DMS53 treated with DMSO at 0.1 percent for 48 hours (cell line): ENCODE measurements at regions not wholly inside any gene's neighbourhood (a gene's known extent, or its start where the extent isn't known, plus 50 kb on each side); places are given as distances from the start of the nearest gene placed in this dataset.
"Not testable (repeated sequence)": the region's sequence is repeated elsewhere in the genome, so short reads cannot be mapped to it uniquely, and the experiment has no call there.

Experiments
- DNase-seq: peaks from one replicate; lab custom pipeline; 2025; ENCODE audit not compliant: unreplicated experiment; lab: John Stamatoyannopoulos, UW

DNA sequence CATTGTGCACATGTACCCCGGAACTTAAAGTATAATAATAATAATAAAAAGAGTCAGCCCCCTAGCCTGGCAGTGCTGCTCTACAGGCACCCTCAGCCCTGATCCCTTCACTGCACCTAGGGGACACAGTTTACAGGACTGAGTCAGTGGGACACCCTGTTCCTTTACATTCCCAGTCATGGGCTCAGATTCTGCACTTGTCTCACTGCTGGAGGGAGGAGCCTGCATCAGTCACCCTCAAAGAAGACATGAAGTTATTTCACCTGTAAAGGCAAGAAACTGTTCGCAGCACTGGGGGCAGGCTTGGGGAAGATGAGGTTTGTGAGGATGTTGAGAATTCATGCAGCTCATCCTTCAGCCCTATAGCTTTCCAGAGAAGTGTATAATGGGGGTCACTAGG, 50.7 kb upstream of the VPREB1 start:
- DNase-seq = no peak

DNA sequence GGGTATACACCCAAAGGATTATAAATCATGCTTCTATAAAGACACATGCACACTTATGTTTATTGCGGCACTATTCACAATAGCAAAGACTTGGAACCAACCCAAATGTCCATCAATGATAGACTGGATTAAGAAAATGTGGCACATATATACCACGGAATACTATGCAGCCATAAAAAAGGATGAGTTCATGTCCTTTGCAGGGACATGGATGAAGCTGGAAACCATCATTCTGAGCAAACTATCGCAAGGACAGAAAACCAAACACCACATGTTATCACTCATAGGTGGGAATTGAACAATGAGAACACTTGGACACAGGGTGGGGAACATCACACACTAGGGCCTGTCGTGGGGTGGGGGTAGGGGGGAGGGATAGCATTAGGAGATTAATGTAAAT, 51.1 kb upstream of the VPREB1 start:
- not testable (repeated sequence) for DNase-seq

DNA sequence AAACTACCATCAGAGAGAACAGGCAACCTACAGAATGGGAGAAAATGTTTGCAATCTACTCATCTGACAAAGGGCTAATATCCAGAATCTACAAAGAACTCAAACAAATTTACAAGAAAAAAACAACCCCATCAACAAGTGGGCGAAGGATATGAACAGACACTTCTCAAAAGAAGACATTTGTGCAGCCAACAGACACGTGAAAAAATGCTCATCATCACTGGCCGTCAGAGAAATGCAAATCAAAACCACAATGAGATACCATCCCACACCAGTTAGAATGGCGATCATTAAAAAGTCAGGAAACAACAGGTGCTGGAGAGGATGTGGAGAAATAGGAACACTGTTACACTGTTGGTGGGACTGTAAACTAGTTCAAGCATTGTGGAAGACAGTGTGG, 51.6 kb upstream of the VPREB1 start:
- DNase-seq = not testable (repeated sequence)

DNA sequence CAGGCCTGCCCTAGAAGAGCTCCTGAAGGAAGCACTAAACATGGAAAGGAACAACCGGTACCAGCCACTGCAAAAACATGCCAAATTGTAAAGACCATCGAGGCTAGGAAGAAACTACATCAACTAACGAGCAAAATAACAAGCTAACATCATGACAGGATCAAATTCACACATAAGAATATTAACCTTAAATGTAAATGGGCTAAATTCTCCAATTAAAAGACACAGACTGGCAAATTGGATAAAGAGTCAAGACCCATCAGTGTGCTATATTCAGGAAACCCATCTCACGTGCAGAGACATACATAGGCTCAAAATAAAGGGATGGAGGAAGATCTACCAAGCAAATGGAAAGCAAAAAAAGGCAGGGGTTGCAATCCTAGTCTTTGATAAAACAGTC, 54.8 kb upstream of the VPREB1 start:
- DNase-seq = not testable (repeated sequence)

- DNase-seq = not testable (repeated sequence)
These were observed 56.7 kb upstream of the VPREB1 start for GRCh38 chr22:22187863-22188262.

- no peak for DNase-seq
These were observed 57.3 kb upstream of the VPREB1 start for GRCh38 chr22:22187299-22187698.

DNA sequence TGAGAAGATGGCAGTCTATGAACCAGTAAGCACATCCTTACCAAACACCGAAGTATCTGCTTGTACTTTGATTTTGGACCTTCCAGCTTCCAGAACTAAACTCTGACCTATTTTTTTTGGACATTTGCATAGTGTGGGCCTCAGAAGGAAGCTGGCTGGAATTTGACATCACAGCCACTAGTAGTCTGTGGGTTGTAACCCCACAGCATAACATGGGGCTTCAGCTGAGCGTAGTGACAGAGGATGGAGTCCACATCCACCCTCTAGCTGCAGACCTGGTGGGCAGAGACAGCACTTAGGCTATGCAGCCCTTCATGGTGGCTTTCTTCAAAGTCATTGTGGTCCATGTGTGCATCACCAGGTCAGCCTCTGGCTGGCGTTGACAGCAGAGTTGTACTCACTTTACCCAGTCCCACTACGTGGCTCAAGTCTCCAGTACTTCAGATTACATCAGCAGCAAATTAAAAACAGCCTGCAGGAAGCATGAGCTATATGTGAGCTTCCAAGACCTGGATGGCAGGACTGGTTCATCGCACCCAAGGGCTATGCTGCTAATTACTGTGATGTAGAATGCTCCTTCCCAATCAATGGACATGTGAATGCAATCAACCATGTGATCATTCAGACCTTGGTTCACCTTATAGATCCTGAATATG, 58.6 kb upstream of the VPREB1 start:
- no peak for DNase-seq

DNA sequence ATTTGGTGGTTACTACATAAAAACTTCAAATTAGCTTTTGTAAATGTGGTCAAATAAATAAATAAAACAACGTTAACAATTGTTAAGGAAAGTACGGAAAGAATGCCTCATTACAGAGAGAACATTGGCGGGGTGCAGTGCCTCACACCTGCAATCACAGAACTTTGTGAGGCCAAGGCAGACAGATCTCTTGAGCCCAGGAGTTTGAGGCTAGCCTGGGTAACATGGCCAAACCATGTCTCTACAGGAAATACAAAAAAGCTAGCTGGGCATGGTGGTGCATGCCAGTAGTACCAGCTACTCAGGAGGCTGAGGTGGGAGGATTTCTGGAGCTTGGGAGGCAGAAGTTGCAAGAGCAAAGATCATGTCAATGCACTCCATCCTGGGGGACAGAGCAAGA, 59.4 kb upstream of the VPREB1 start:
- DNase-seq = no peak

DNA sequence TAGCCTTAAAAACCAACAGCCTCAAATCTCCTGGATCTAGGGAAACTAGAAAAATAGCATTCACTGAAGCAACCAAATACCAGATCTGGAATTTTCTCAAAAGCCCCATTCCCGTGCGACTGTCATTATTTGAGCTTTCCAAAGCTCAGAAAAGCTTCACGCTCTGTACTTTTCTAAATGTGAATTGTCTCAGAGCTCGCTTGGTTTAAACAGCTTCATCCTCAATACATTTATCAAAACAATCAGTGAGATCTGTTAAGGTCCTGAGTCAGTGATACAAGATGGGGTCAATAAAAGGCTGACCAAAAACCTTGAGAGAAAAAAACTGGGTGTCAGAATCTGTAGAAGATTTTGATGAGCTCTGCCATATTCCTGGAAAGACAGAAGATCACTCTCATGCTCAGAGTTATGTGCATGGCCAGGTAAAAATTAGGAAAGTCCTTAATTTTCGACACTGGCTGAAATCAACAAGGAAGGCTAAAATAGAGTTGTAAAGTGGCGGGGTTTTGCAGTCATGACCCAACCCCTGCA, 60.2 kb upstream of the VPREB1 start:
- no peak for DNase-seq

GRCh38 chr22:22182990-22183264, 61.7 kb upstream of the VPREB1 start:
- no peak for DNase-seq

GRCh38 chr22:22182218-22182989, 62.2 kb upstream of the VPREB1 start:
- DNase-seq = no peak

GRCh38 chr22:22181341-22181850, 63.2 kb upstream of the VPREB1 start:
- DNase-seq = peak; percentile 80

DNA sequence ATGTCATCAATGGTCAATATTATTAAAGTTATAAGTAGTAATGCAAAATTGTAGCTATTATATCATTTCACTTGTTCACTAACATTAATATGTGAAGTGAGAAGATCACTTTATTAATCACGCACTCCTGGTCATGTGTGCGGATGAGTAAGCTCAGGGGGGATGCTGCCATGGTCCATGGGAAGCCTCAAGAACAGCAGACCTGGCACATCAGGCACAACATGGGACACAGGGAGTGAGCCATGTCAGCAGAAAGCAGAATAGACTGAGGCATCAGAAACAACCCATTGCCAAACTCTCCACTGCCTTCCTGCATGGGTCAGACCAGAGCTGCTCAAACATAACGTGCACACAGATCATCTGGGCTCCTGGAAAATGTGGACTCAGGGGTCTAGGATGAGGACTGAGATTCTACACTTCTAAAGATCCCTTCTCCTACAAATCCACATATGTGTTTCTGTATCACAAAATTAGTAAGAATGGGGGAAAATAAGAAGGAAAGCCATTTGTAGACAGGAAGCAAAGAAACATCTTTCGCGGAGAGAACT, 63.8 kb upstream of the VPREB1 start:
- peak; percentile 50 for DNase-seq

- no peak for DNase-seq
These were observed 64.7 kb upstream of the VPREB1 start for GRCh38 chr22:22179858-22180257.

DNA sequence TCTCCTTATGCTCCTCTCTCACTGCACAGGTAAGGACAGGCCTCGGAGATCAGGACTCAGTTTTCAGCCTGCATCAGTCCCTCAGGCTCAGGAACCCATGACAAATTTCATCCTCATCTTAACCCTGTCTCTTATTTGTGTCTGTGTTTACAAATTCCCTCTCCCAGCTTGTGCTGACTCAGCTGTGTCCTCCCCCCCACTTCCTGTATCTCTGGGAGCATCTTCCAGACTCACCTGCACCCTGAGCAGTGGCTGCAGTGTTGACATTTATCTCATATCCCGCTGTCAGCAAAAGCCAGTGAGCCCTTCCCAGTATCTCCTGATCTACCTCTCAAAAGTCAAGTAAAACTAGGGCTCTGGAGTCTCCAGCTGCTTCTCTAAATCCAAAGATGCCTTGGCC, 65.6 kb upstream of the VPREB1 start:
- peak; percentile 14 for DNase-seq

- DNase-seq = no peak
These were observed 66.1 kb upstream of the VPREB1 start for GRCh38 chr22:22178355-22178965.

- no peak for DNase-seq
These were observed 67.5 kb upstream of the VPREB1 start for GRCh38 chr22:22176929-22177616.

DNA sequence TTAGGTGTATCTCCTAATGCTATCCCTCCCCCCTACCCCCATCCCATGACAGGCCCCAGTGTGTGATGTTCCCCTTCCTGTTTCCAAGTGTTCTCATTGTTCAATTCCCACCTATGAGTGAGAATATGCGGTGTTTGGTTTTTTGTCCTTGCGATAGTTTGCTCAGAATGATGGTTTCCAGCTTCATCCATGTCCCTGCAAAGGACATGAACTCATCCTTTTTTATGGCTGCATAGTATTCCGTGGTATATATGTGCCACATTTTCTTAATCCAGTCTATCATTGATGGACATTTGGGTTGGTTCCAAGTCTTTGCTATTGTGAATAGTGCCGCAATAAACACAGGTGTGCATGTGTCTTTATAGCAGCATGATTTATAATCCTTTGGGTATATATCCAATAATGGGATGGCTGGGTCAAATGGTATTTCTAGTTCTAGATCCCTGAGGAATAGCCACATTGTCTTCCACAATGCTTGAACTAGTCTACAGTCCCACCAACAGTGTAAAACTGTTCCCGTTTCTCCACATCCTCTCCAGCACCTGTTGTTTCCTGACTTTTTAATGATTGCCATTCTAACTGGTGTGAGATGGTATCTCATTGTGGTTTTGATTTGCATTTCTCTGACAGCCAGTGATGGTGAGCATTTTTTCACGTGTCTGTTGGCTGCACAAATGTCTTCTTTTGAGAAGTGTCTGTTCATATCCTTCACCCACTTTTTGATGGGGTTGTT, 71.5 kb upstream of the VPREB1 start:
- DNase-seq = not testable (repeated sequence)

GRCh38 chr22:22171357-22172218, 73.0 kb upstream of the VPREB1 start:
- peak; percentile 46 for DNase-seq
